ENCODE measurements at regions not wholly inside any gene's neighbourhood (a gene's known extent, or its start where the extent isn't known, plus 50 kb on each side); places are given as distances from the start of the nearest gene placed in this dataset.

- H3K27ac ChIP-seq (ENCODE audit: extremely low read depth, low read depth, low read length): no peak overlapping the region
- peaks cover 10 to 20% of the 10 kb centered on the region in 2 experiments; a peak in 4 of 5 replicates for H3K27me3 ChIP-seq (ENCODE audit: control insufficient read depth in 2 of 2, insufficient read depth in 2 of 2, low read length in 2 of 2)
- H3K79me2 ChIP-seq (ENCODE audit: control insufficient read depth, insufficient read depth, low read length): no peaks in the 10 kb centered on the region
- in situ Hi-C loops (cut with MboI): no loop called here
- BruUV-seq (replicated peaks): no TSS peak
- no peaks in the 10 kb centered on the region for H3K36me3 ChIP-seq (ENCODE audit: control insufficient read depth, insufficient read depth, low read length)
- H3K4me3 ChIP-seq: no peak overlapping the region
- no peak overlapping the region for H3K9ac ChIP-seq (ENCODE audit: insufficient read depth in 1 of 2, low read depth in 2 of 2, low read length in 2 of 2)
- POLR2A ChIA-PET: interaction anchor here (0.6 to 1.3 kb wide), 2 partner anchors 10 to 212 kb away, joined by 3 to 5 read pairs; no protein-coding TSS in a partner anchor
- H3K9me3 ChIP-seq (replicated peaks; ENCODE audit: control insufficient read depth, insufficient read depth, low read depth, low read length): no peaks in the 10 kb centered on the region
- peaks cover 3% of the 10 kb centered on the region for H3K9me1 ChIP-seq (ENCODE audit: control insufficient read depth, insufficient read depth, low read length)
- H3K4me1 ChIP-seq (replicated peaks in 1 of 2; ENCODE audit: control insufficient read depth in 2 of 2, insufficient read depth in 2 of 2, low read length in 2 of 2): peaks cover 0 to 4% of the 10 kb centered on the region in 2 experiments; a peak in 1 of 5 replicates
- CTCF ChIA-PET (ENCODE audit: low intra/inter-chr PET ratio): no interaction called here
- FAIRE-seq (no peak), DNase-seq (ENCODE audit: extremely low read depth in 1 of 4, low spot score in 3 of 4) (no peak), ATAC-seq (no peak)
- H4K20me1 ChIP-seq (replicated peaks; ENCODE audit: control insufficient read depth, insufficient read depth, low read length): no peaks in the 10 kb centered on the region; the same call in 1 of the 2 replicates
- H3K4me2 ChIP-seq (ENCODE audit: insufficient read depth, low read length): no peak overlapping the region
- WGBS (ENCODE audit: insufficient coverage, low coverage, missing lambda C conversion rate): 3% methylated on average over 6 of the region's 7 CpGs
- intact Hi-C loops (cut with micrococcal nuclease): no loop called here
- no peak overlapping the region for H2AFZ ChIP-seq (ENCODE audit: low read depth, low read length)
- TF ChIP-seq ZNF3 (CRISPR knock-in tag; IDR thresholded peaks at IDR 0.05): no peak
- no peak for TF ChIP-seq GTF3C2 (IDR thresholded peaks at IDR 0.05; ENCODE audit: borderline replicate concordance, extremely low read depth, insufficient read length)
- no peak for TF ChIP-seq MAFG (tag; conservative IDR thresholded peaks at IDR 0.05)
- TF ChIP-seq CBX2 (IDR thresholded peaks at IDR 0.05; ENCODE audit: insufficient read depth, low read length, poor library complexity, severe bottlenecking): no peak
- no peak for TF ChIP-seq MGA (IDR thresholded peaks at IDR 0.05)
Measured at GRCh38 chr16:55051571-55052347, 121.1 kb downstream of the IRX5 start.

Data from K562 (cell line).